ENCODE measurements at regions not wholly inside any gene's neighbourhood (a gene's known extent, or its start where the extent isn't known, plus 50 kb on each side); places are given as distances from the start of the nearest gene placed in this dataset.
"Not testable (repeated sequence)": the region's sequence is repeated elsewhere in the genome, so short reads cannot be mapped to it uniquely, and the experiment has no call there.

- not testable (repeated sequence) for DNase-seq
These were observed 2830.5 kb downstream of the RPIA start for GRCh38 chr2:91521944-91522343.

- DNase-seq, result not testable (repeated sequence)
These were observed 2831.4 kb downstream of the RPIA start for GRCh38 chr2:91522877-91523276.

- not testable (repeated sequence) for DNase-seq
These were observed 2832.3 kb downstream of the RPIA start for GRCh38 chr2:91523751-91524150.

- DNase-seq, result not testable (repeated sequence)
These were observed 2834.1 kb downstream of the RPIA start for GRCh38 chr2:91525587-91525986.

DNA sequence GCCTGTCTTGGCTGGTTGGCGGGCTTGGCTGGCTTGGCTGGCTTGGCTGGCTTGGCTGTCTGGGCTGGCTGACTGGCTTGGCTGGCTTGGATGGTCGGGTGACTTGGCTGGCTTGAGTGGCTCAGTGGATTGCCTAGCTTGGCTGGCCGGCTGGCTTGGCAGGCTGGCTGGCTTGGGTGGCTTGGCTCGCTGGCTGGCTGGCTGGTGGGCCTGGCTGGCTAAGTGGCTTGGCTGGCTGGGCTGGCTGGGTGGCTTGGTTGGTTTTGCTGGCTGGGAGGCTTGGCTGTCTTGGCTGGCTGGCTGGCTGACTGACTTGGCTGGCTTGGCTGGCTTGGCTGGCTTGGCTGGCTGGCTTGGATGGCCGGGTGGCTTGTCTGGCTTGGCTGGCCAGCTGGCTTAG, 2834.6 kb downstream of the RPIA start:
- DNase-seq, result not testable (repeated sequence)

- DNase-seq, result not testable (repeated sequence)
These were observed 2835.6 kb downstream of the RPIA start for GRCh38 chr2:91527056-91527455.

GRCh38 chr2:91527491-91528031, 2836.1 kb downstream of the RPIA start:
- DNase-seq, result not testable (repeated sequence)

GRCh38 chr2:91528361-91528760, 2836.9 kb downstream of the RPIA start:
- not testable (repeated sequence) for DNase-seq

- not testable (repeated sequence) for DNase-seq
These were observed 2844.6 kb downstream of the RPIA start for GRCh38 chr2:91536109-91536508.

DNA sequence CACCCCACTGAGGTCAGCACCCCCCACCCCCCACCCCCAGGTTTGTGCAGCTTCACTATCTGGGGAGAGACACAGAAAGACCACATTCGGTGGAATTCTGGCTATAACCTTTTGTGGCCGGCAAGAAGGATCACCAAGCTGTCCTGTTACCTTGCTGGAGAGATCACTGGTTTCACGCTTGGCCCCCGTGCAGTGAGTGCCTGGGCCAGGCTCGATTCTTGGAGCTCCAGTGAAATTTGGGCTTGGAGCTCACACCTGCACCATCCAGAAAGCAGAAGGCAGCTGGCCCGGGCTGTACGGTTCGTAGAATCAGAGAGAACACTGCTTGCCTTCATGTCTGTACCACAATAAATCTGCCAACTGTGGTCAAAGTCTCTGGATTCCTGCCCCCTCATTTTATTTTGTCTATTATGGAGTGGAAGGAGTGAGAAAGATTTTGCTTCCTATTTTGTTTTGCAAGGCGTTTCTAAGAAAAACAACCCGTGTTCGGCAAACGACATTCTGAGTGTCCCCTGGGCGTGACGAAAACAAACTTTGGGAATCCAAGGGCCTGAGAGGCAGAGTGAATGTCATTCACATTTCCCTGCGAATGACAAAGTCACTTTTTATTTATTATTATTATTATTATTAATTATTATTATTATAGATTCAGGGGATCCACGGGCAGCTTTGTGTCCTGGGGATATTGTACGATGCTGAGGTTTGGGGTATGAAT, 2845.2 kb downstream of the RPIA start:
- DNase-seq, result not testable (repeated sequence)

GRCh38 chr2:91549316-91549715, 2857.8 kb downstream of the RPIA start:
- DNase-seq, result not testable (repeated sequence)

DNA sequence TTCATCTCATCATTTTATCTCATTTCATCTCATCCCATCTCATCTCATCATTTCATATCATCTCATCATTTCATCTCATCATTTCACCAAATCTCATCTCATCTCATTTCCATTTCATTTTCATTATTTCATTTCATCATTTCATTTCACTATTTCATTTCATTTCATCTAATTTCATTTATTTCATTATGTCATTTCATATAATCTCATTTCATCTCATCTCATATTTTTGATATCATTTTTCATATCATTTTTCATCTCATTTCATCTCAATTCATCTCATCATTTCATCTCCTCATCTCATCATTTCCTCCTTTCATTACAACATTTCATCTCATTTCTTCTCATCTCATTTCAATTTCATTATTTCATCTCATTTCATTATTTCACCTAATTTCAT, 2866.8 kb downstream of the RPIA start:
- DNase-seq, result not testable (repeated sequence)

GRCh38 chr2:91559269-91559668, 2867.8 kb downstream of the RPIA start:
- DNase-seq, result not testable (repeated sequence)

DNA sequence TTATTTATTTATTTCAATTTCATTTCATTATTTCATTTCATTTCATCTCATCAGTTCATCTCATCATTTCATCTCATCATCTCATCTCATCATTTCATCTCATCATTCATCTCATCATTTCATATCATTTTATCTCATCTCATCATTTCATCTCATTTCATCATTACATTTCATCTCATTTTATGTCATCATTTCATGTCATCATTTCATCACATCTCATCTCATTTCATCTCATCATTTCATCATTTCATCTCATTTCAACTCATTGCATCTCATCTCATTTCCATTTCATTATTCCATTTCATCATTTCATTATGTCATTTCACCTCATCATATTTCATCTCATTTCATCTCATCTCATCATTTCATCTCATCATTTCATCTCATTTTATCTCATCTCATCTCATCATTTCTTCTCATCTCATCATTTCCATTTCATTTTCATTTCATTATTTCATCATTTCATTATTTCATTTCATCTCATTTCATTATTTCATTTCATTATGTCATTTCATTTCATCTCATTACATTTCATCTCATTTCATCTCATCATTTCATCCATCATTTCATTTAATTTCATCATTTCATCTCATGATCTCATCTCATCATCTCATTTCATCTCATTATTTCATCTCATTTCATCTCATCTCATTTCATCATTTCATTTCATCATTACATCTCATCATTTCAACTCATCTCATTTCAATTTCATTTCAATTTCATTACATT, 2868.6 kb downstream of the RPIA start:
- not testable (repeated sequence) for DNase-seq

GRCh38 chr2:91562184-91562583, 2870.7 kb downstream of the RPIA start:
- not testable (repeated sequence) for DNase-seq

DNA sequence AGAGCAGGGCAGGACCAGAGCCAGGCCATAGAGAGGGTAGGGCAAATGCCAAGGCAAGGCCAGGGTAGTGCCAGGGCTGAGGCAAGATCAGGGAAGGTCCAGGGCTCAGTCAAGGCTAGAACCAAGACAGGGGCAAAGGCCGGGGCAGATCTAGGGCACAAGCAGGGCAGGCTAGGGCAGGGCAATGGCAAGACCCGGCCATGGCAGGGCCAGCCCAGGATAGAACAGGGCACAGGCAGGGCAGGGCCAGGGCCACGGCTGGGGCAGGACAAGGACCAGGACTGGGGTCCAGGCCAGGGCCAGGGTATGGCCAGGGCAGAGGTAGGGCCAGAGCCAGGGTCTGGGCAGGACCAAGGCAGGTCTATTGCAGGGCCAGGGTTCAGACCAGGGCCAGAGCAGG, 2873.2 kb downstream of the RPIA start:
- DNase-seq, result not testable (repeated sequence)

DNA sequence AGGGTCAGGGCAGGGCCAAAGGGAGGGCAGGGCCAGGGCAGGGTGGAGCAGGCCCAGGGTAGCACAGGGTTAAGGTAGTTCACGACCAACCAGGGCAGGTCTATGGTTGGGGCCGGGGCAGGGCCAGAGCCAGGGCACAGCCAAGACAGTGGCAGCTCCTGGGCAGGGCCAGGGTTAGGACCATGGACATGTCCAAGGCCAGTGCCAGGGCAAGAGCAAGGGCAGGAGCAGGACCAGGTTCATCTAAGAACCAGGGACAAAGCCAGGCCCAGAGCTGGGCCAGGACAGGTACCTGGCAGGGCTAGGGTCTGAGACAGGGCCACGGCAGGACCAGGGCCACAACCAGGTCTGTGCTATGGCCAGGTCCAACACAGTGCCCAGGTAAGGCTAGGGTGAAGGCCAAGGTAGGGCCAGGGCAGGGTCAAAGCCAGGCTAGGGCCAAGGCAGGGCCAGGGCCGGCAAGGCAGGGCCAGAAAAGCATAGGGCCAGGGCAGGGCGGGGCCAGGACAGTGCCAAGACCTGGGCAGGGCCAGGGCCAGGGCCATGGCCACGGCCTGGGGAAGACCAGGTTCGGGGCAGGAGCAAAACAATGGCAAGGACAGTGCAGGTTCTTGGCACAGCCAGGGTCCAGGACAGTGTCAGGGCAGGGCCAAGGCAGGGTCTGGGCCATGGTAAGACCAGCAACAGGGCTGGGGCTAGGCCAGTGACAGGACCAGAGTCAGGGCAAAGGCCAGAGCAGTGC, 2874.4 kb downstream of the RPIA start:
- not testable (repeated sequence) for DNase-seq

DNA sequence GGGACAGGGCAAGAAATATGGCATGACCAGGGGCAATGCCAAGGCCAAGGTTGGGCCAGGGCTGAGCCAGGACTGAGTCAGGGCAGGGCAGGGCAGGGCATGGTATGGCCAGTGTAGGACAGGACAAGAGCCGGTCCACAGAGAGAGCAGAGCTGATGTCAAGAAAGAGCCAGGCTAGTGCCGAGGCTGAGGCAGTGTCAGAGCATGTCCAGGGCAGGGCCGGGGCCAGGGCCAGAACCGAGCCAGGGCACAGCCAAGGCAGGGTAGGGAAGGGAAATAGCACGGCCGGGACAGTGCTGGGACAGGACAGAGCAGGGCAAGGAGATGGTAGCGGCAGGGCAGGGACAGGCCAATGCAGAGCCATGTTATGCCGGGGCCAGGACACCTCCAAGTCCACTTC, 2875.1 kb downstream of the RPIA start:
- not testable (repeated sequence) for DNase-seq

DNA sequence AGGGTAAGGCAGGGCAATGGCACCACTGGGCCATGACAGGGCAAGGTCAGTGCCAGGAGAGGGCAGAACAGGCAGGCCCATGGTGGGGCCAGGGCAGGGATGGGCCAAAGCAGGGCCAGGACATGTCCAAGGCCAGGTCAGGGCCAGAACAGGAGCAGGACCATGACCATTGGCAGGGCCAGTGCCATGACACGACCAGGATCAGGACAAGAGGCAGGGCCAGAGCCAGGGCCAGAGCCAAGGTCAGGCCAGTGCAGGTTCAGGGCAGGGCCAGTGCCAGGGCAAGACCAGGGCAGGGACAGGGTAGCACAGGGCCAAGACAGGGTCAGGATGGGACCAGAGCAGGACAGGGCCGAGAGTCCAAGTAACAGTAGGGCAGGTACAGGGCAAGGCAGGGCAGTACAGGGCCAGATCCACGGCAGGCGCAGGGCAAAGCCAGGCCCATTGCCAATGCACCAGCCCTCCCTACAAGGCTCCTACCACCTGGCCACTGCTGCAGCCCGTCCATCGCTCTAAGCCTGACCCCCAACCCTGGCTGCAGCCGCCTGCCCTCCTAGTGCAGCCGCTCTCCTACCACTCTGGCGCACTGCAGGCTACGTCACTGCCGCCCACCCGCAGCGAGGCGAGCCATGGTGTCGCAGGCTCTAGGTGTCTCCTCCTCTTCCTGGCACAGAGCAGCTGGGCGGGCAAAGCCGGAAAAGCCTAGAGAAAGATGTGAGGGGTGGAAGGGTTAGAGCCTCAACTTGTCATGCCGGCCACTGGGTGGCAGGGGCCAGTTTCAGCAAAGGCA, 2876.3 kb downstream of the RPIA start:
- not testable (repeated sequence) for DNase-seq

- DNase-seq, result not testable (repeated sequence)
These were observed 2877.2 kb downstream of the RPIA start for GRCh38 chr2:91568391-91569338.
